CD4-positive, alpha-beta T cell treated with Interleukin-12 subunit alpha and Interleukin-12 subunit beta, for 1 hour (primary cell): ENCODE measurements at regions not wholly inside any gene's neighbourhood (a gene's known extent, or its start where the extent isn't known, plus 50 kb on each side); places are given as distances from the start of the nearest gene placed in this dataset.
"Not testable (repeated sequence)": the region's sequence is repeated elsewhere in the genome, so short reads cannot be mapped to it uniquely, and the experiment has no call there.

Experiments used
- DNase-seq: peaks from one replicate; pipeline ENCODE4 v3.0.0-alpha.2; 2020

GRCh38 chr2:7309582-7309981 lies 392.4 kb downstream of the RNF144A start:
- no peak for DNase-seq

DNA sequence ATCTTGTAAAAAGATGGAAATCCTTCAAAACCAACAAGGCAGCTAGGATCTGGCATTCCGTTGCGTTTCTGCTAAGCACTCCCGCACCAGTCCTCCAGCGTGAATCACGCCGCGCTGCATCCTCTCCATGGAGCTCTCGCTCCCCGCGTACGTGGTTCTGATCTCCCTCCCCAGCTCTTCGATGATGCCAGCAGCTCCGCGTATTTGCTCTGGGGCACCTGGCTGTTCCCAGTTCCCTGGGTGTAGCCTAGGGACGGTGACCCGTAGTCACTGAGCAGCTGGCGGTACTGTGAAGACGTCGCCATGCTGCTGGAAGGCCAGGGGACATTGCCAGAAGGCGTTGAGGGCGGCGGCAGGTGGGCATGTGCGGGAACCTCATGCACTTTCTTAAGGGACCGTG lies 407.5 kb downstream of the RNF144A start:
- DNase-seq, result no peak

- DNase-seq, result no peak
Measured at GRCh38 chr2:7325186-7325585, 408.0 kb downstream of the RNF144A start.

DNA sequence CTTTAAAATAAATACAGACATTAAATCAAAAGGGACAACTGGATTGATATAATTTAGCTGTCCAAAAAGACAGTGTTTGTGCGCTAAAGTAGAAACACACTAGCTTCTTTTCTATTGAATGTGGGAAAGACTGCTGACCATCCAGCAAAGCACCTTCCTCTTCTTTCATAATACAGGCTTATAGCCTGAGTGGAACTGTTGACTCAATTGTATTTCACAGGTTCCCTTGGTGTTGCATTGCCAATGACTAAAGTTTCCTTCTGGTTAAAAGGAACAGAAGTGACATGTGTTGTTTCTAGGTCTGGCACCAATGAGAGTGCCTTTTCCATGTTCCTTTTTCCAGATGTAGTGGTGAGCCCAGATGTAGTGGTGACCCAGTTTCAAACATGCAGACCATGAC lies 412.3 kb downstream of the RNF144A start:
- DNase-seq, result no peak

- DNase-seq, result no peak
Measured at GRCh38 chr2:7333189-7333765, 416.1 kb downstream of the RNF144A start.

DNA sequence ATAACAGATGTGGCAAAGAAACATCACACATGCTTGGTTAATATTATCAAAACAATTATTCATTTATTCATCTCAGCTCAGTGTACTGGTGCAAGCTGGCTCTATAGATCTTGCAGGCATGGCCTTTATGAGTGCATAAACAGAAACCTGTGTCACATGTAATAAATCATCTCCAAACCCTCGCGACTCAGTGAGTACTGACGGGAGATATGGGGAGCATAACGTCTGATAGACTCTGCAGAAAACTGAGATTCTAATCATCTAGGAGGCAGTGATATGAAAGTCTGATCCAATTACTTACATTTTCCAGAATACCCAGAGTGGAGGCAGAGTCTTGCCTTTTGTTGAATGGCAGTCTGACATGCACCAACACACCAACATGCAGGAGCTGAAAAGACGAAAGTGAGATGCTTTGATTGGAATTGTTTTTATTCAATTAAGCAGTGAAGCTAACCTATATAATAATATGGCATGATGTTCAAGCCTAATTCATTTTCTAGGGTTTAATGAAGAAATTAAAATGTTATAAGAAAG lies 416.8 kb downstream of the RNF144A start:
- no peak for DNase-seq

GRCh38 chr2:7338961-7339360 lies 421.7 kb downstream of the RNF144A start:
- no peak for DNase-seq

- no peak for DNase-seq
Measured at GRCh38 chr2:7346336-7346735, 429.1 kb downstream of the RNF144A start.

GRCh38 chr2:7348761-7349160 lies 431.5 kb downstream of the RNF144A start:
- DNase-seq, result no peak

DNA sequence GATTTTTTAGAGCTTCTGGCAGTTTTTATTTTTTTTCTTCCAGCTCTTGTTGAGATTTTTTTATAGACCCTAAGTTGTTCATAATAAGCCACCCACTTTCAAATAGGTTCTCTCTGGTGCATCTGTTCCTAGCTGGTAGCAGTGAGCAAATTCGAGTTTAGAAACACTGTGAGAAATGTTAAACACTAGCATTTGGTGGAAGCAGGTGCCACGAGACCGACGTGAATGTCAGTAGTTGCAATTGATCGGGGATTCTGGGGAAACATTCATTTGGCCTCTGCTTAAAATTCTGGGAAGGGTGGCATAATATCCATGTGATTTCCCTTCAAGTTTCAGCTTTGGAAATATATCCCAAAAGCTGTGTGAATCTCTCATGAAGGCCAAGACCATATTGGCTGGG lies 435.0 kb downstream of the RNF144A start:
- DNase-seq, result no peak

DNA sequence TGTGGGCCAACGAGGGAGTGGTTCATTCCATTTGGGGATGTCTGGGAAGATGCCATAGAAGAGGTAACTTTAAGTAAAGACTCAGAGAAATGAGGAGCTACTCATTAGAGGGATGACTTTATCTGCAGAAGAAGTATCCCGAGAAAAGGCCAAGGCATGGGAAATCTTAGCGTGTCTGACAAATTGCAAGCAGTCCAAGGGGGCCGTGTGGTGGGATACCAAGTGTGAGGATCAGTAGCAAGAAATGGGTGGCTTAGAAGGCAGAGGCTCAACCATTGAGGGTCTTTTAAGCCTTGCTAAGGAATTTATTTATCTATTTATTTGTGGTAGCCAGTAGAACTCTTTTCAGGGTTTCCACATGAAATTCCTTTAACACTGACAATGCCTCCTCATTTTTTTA lies 436.4 kb downstream of the RNF144A start:
- no peak for DNase-seq

GRCh38 chr2:7355781-7356180 lies 438.6 kb downstream of the RNF144A start:
- DNase-seq, result no peak

GRCh38 chr2:7356909-7357584 lies 439.8 kb downstream of the RNF144A start:
- DNase-seq, result no peak

DNA sequence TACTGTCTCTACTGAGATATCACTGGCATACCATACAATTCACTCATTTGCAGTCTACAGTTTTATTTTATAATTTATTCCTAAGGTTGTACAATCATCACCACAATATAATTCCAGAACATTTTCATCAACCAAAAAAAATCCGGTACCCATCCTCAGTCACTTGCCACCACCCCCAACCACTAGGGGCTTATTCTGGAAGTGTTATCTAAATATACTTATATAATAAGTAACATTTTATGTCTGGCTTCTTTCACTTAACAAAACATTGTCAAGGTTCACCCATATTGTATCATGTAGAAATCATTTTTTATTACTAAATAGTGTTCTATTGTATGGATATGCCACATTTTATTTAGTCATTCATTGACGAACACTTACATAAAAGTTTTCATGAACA lies 440.8 kb downstream of the RNF144A start:
- DNase-seq, result no peak

- DNase-seq, result no peak
Measured at GRCh38 chr2:7358865-7359447, 441.7 kb downstream of the RNF144A start.

DNA sequence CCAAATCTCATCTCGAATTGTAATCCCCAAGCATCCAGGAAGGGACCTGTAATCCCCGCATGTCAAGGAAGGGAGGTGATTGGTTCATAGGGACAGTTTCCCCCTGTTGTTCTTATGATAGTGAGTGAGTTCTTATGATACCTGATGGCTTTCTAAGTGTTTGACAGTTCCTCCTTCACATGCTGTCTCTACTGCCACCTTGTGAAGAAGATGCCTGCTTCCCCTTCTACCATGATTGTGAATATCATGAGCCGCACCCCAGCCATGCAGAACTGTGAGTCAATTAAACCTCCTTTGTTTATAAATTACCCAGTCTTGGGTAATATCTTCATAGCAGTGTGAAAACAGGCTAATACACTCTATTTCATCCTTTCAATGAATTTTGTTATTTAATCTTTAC lies 446.7 kb downstream of the RNF144A start:
- no peak for DNase-seq

DNA sequence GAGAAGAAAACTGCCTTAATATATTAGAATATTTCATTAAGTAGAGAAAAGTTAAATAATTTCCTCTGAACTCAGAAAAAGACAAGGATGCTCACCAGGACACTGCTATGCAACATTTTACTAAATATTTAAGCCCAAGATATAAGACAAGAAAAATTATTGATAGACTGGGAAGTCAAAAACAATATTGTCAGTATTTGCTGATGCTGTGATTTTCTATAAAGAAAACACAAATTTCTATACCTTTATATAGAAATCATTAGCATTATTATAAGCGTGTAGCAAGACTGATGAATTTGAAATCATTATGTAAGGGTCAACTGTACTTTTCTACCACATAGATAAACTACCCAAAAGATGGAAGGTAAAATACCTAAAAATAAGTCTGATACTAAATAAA lies 451.0 kb downstream of the RNF144A start:
- DNase-seq, result no peak

DNA sequence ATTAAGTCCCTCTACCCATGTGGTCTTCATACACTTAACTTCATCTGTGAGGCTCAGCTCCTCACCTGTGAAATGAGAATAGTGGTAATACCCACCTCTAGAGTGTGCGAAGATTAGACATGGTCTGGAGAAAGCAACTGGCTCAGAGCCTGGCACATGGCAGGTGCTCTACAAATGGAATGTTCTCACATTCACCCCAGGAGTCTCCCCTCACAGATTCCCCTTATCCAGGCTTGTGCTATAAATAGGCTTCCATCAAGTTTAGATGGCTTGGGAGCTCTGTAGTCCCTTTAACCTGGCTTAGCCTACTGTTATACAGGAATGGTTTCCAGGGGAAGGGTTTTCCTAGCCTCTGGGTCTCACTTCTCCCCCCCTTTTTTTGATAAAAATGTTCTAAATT lies 455.9 kb downstream of the RNF144A start:
- no peak for DNase-seq

- DNase-seq, result no peak
Measured at GRCh38 chr2:7375901-7376300, 458.7 kb downstream of the RNF144A start.

DNA sequence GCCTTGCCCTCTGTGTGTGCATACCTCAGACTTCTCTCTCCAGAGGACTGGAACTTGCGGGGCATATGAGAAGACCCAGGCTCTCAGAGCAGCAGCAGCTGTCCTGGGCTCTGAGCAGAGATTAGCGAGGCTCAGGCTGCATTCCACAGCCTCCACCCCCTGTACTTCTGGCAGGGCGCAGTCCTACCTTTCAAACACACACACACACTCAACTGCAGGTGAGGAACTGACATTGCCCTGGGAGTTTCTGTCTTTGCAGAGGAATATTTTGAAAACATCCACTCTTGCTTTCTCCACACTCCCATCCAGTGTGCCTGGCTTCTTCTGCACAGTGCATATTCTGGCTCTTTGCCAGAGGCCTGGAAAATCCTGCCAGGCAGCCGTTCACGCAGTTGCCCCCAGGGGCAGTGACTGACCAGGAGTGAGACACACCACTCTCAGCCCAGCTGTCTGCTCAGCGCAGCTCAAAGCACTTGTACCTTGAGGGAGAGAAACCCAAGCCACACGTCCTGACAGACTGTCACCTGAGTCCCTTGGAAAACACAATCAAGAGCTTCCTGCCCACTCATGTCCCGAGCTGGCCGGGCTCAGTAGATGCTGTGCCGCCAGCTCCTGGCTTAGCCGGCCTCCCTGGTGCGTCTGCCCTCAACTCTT lies 460.8 kb downstream of the RNF144A start:
- no peak for DNase-seq

GRCh38 chr2:7378591-7378990 lies 461.4 kb downstream of the RNF144A start:
- no peak for DNase-seq

GRCh38 chr2:7379799-7380198 lies 462.6 kb downstream of the RNF144A start:
- no peak for DNase-seq

DNA sequence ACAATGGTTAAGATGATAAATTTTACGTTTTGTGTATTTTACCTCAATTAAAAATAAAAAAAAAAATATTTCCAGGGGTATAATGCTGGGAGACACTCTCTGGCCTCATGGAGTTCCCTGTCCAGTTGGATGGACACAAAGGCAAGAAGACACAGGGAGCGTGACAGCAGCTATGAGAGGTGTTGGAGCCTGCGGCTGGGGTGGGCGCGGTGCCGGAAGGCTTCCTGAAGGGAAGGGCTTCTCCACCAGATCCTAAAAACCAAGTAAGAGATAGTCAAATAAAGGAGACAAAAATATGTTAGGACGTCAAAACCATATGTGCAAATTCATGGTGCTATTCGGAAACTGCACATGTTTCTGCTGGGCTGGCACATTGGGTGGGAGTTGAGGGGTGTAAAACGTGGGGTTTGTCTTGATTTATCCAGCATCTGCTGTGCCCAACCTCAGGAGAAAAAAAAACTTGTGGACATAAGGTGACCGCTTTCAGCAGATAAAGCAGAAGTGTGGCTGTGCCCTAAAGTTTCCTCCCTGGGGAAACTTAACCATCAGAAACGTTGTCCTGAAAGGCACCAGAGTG lies 467.6 kb downstream of the RNF144A start:
- no peak for DNase-seq

- not testable (repeated sequence) for DNase-seq
Measured at GRCh38 chr2:7390311-7390710, 473.1 kb downstream of the RNF144A start.
